SHP77 (cell line): ENCODE measurements at regions not wholly inside any gene's neighbourhood (a gene's known extent, or its start where the extent isn't known, plus 50 kb on each side); places are given as distances from the start of the nearest gene placed in this dataset.

Experiments
- DNase-seq, 2 experiments: peaks; one replicate each; lab custom pipeline; 2025; lab: John Stamatoyannopoulos, UW

GRCh38 chr11:97289823-97290222 is 900.0 kb downstream of the JRKL start:
- DNase-seq, result no peak

- no peak for DNase-seq
Measured at GRCh38 chr11:97290464-97291041, 900.7 kb downstream of the JRKL start.

GRCh38 chr11:97296301-97296700 is 906.5 kb downstream of the JRKL start:
- DNase-seq, result no peak

DNA sequence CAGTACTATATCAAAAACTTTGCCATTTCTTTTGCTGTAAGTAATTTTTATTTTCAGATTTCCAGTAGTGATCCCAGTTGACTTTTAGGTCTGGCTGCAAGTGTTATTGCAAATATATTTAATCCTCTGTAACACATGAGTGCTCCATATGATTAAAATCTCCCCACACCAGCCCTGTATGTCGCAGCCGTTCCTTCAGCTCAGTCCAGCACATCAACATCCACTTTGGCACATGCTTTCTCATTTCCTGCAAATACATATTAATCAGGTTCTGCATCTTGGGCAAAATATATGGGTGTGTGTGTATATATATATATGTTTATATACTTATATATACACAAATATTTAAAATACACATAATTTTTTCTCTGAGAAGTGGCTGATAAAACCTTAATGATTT is 919.5 kb downstream of the JRKL start:
- DNase-seq, result no peak

- DNase-seq, result no peak
Measured at GRCh38 chr11:97325693-97326092, 935.9 kb downstream of the JRKL start.

GRCh38 chr11:97332271-97332670 is 942.5 kb downstream of the JRKL start:
- no peak for DNase-seq

GRCh38 chr11:97336064-97336463 is 946.3 kb downstream of the JRKL start:
- no peak for DNase-seq

DNA sequence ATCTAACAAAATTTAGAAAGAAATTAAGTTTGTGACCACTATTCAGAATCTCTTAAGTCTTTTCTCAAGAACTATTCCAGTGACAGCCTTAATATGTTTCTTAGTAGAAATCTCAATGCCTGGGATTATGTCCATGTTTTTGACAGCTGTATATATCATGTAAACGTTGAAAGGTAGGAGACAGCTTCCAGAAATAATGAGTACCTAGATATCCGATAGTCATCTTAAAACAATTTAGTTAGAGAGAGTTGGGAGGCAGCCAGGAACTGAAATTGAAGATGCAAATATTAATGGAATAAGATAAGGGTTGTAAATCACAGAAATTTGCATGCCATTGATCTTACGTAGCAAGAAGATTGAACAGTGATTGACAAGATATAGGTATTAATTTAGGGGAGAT is 955.2 kb downstream of the JRKL start:
- DNase-seq, result no peak

- no peak for DNase-seq
Measured at GRCh38 chr11:97349201-97349600, 959.4 kb downstream of the JRKL start.

DNA sequence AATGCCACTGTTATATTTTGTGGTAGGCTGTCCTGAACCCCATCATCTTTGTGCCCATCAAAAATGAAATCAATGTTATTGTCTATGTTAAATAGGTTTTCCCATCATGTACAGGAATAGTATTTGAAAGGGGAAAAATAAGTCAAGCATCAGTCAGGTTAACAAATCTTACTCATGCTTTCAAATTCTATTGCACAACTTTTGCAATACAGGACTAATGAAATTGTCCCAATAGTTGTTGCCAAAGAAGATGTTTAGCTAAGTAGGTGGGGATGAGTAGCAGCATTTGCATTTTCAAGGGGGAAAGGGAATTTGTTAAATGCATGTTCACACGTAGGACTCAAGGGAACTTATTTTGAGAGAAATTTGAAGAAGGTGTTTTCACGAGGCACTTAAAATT is 962.1 kb downstream of the JRKL start:
- no peak for DNase-seq

- no peak for DNase-seq
Measured at GRCh38 chr11:97354026-97354425, 964.2 kb downstream of the JRKL start.

- no peak for DNase-seq
Measured at GRCh38 chr11:97354576-97354975, 964.8 kb downstream of the JRKL start.

GRCh38 chr11:97355230-97355629 is 965.4 kb downstream of the JRKL start:
- no peak for DNase-seq

DNA sequence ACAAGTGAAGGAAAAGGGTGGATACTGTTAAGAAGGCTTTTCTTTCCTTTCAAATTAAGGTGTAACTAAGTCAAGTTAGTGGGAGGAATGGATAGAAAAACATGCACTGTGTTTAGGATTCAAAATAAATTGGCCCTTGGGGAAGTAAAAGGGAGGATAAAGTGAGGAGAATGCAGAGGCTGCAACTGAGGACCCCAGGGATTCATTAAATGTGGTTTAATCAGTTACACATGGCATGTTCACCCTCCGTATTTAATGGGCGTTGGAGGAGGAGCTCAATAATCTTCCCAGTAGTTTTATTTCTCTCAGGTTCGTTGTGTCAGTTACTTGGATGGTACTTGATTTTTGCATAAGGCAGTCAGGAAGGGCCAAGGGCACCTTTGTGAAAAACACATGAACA is 966.3 kb downstream of the JRKL start:
- no peak for DNase-seq

DNA sequence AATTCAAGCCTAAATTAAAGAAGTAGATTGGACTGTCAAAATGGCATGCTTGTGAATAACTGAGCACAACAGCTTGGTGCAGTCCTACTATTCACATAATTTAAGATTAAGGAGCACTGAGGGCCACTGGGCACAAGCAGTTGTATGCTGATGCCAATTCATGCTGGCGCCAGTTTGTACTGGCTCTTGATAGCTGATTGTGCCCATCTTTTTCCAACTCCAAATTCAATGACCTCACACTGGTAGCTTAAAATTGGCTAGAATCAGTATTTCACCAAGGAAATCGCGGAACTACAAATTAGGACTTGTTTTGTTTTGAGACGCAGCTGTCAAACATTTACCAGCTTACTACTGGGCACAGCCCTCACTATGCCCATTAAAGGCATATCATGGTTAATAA is 969.2 kb downstream of the JRKL start:
- DNase-seq, result no peak

DNA sequence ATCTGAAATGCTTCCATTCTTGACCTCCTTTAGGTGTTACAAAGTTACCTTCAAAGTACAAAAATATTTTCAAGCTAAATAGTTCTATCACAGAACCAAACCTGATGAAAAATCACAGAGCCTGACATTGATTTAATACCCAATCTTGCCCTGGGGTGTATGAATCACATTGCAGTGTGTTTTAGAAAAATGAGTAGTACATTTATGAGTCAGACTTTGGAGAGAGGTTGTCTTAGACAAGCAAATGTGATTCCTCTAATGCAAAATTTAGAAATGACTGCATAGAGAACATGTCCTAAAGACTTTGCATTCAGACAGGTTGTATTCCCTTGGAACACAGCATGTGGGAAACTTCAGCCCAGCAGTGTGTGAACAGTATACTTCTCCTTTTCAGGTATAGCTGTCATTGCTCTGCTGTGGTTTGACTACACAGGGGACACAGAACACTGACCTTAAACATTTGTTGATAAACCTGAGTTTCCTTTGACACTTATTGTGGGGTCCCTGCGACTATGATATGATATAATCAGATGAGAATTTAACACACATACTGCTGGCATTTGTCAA is 972.1 kb downstream of the JRKL start:
- DNase-seq, result no peak

DNA sequence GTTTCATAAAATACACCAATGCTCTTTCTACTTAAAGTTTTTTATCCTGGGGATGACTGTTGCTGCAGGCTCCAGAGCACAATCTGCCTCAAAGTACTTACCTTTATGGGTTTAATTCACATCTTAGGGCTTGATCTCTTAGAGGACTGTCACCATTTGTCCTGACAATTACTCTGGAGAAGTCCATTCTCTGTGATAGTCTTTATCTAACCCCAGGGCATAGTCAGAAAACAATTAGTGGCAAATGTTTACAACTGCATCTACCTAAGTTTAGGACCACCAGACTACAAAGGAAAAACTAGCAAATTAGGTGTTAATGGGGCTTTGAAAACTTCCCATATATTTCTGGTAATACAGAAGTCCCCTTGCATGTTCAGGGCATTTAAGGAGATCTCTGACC is 973.5 kb downstream of the JRKL start:
- DNase-seq, result no peak

GRCh38 chr11:97364047-97364446 is 974.2 kb downstream of the JRKL start:
- no peak for DNase-seq

DNA sequence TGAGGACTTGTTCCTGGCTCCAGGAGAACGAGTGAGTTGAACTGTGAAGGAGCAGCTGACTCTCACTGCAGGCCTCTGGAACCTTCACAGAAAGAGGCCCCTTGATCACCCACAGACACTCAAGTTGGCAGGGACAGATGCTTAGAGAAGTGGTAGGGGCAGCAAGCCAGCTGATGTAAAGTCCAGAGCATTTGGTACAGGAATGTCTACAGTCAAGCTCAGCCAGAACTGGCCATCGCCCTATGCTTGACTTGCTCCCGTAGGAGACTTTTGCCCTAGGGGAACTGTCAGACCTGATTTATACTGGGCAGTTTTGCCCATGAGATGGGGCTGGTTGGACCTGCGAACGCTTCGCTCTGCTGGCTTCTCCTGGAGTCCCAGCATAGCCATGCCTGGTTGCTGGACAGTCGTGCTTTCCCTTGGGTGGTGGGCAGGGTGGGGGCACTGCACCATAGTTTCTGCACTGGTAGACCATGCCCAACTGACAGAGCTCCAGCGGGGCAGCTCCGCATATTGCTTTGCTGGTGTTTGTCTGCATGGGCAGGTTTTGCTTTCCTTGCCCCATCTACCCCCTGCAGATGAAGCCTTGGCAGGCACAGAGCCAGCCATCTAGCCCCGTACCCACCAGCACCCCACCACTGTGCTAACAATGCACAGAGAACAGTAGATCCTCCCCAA is 977.7 kb downstream of the JRKL start:
- DNase-seq, result no peak

DNA sequence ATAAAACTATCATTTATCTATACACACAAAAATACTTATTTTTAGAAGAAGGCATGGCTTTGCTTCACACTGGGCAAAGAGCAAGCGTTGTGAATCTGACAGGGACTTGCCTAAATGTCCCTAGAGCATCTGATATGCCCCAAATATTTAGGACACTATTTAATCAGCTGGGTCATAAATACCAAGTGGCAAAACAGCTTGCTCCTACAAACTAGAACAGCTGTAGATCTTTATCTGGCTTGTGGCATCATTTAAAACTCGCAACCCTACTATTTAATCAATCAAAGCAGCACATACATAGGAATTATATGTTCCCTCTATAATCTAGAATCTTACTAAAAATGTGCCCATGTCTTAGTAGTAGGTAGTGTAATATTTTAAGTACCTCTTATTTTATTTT is 999.5 kb downstream of the JRKL start:
- DNase-seq, result peak in 1 of 2 experiments; percentile 11

- DNase-seq, result no peak
Measured at GRCh38 chr11:97398246-97398645, 1008.4 kb downstream of the JRKL start.

DNA sequence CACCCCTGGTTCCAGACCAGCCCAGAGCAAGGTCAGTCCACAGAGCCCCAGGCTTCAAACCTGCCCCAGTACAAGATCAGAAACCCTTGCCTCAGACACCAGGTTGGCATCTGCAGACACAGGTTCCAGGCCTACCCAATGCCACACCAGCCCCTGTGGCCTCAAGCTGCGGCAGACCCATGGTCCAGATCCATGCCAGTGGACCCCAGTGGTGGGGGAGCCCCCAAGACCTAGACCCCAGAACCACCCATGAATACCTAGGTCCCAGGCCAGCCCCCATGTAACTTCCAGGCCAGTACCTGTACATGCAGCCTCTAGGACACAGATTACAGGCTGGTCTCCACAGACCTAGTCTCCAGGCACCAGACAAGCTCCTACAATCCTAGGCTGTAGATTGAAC is 1019.3 kb downstream of the JRKL start:
- no peak for DNase-seq

DNA sequence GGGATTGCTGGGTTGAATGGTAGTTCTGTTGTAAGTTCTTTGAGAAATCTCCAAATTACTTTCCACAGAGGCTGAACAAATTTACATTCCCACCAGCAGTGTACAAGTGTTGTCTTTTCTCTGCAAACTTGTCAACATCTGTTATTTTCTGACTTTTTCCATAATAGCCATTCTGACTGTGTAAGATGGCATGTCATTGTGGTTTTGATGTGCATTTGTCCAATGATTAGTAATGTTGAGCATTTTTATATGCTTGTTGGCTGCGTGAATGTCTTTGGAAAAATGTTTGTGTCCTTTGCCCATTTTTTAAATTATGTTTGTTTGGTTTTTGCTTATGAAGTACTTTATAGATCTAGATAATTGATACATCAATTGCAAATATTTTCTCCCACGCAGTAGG is 1025.0 kb downstream of the JRKL start:
- DNase-seq, result no peak

- no peak for DNase-seq
Measured at GRCh38 chr11:97419729-97420128, 1029.9 kb downstream of the JRKL start.
